ENCODE measurements at regions not wholly inside any gene's neighbourhood (a gene's known extent, or its start where the extent isn't known, plus 50 kb on each side); places are given as distances from the start of the nearest gene placed in this dataset.
A peak's percentile ranks its signal among the peaks of the same experiment; 100 is the strongest.

DNA sequence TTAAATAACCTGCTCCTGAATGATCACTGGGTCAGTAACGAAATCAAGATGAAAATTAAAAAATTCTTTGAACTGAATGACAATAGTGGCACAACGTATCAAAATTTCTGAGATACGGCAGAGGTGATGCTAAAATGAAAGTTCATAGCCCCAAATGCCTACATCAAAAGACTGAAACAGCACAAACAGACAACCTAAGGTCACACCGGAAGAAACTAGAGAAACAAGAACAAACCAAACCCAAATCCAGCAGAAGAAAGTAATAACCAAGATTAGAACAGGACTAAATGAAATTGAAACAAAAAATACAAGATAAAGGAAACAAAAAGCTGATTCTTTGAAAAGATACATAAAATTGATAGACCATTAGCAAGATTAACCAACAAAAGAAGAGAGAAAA is 324.1 kb downstream of the RBM26 start:
- Histone ChIP-seq H3K27ac (ENCODE audit: low read length) (no peak overlapping the region), H3K36me3 (replicated peaks; ENCODE audit: low read depth, low read length) (no peaks in the 10 kb centered on the region), H3K27me3 (ENCODE audit: low read depth, low read length) (no peaks in the 10 kb centered on the region), H4K20me1 (ENCODE audit: insufficient read depth, low read length) (no peaks in the 10 kb centered on the region), H3K4me3 (ENCODE audit: low read length) (no peak overlapping the region), H3K4me1 (ENCODE audit: low read length) (no peaks in the 10 kb centered on the region), H3K9me3 (ENCODE audit: insufficient read depth, low read length) (no peaks in the 10 kb centered on the region), H2AFZ (ENCODE audit: low read depth, low read length) (no peak overlapping the region), H3K79me2 (ENCODE audit: low read length) (no peaks in the 10 kb centered on the region), H3K9ac (ENCODE audit: low read length) (no peak overlapping the region), H3K4me2 (ENCODE audit: low read length) (no peak overlapping the region)
- TF ChIP-seq, protein P1, sequence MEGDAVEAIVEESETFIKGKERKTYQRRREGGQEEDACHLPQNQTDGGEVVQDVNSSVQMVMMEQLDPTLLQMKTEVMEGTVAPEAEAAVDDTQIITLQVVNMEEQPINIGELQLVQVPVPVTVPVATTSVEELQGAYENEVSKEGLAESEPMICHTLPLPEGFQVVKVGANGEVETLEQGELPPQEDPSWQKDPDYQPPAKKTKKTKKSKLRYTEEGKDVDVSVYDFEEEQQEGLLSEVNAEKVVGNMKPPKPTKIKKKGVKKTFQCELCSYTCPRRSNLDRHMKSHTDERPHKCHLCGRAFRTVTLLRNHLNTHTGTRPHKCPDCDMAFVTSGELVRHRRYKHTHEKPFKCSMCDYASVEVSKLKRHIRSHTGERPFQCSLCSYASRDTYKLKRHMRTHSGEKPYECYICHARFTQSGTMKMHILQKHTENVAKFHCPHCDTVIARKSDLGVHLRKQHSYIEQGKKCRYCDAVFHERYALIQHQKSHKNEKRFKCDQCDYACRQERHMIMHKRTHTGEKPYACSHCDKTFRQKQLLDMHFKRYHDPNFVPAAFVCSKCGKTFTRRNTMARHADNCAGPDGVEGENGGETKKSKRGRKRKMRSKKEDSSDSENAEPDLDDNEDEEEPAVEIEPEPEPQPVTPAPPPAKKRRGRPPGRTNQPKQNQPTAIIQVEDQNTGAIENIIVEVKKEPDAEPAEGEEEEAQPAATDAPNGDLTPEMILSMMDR (IDR thresholded peaks at IDR 0.05; ENCODE audit: low read depth, low read length): no peak
- TF ChIP-seq EZH2phosphoT487 (IDR thresholded peaks at IDR 0.05; ENCODE audit: low read depth): no peak

DNA sequence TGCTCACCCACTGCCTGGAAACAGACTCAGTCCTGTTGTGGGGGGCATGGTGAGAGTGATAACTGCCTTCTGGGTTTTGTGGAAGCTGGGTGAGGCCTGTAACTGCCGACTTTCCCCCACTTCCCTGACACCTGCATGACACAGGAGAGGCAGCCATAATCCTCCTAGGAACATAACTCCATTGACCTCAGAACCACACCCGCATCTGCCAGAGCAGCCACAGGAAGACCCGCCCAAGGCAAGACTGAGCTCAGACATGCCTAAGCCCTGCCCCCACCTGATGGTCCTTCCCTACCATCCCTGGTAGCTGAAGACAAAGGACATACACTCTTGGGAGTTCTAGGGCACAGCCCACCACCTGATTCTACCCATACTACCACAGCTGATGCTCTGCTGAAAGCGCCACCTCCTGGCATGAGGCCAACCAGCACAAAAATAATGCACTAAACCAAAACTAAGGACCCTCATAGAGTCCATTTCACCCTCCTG is 326.7 kb downstream of the RBM26 start:
- Histone ChIP-seq H3K27me3 (ENCODE audit: low read depth, low read length) (no peaks in the 10 kb centered on the region), H3K36me3 (replicated peaks; ENCODE audit: low read depth, low read length) (no peaks in the 10 kb centered on the region), H3K9me3 (ENCODE audit: insufficient read depth, low read length) (no peaks in the 10 kb centered on the region), H3K27ac (ENCODE audit: low read length) (no peak overlapping the region), H3K4me3 (ENCODE audit: low read length) (no peak overlapping the region), H4K20me1 (ENCODE audit: insufficient read depth, low read length) (no peaks in the 10 kb centered on the region), H3K79me2 (ENCODE audit: low read length) (no peaks in the 10 kb centered on the region), H3K9ac (ENCODE audit: low read length) (no peak overlapping the region), H2AFZ (ENCODE audit: low read depth, low read length) (no peak overlapping the region), H3K4me2 (ENCODE audit: low read length) (no peak overlapping the region), H3K4me1 (ENCODE audit: low read length) (no peaks in the 10 kb centered on the region)
- TF ChIP-seq, protein P1 (IDR thresholded peaks at IDR 0.05; ENCODE audit: low read depth, low read length): peak; percentile 15; the same call in 1 of the 2 replicates
- no peak for TF ChIP-seq EZH2phosphoT487 (IDR thresholded peaks at IDR 0.05; ENCODE audit: low read depth)

DNA sequence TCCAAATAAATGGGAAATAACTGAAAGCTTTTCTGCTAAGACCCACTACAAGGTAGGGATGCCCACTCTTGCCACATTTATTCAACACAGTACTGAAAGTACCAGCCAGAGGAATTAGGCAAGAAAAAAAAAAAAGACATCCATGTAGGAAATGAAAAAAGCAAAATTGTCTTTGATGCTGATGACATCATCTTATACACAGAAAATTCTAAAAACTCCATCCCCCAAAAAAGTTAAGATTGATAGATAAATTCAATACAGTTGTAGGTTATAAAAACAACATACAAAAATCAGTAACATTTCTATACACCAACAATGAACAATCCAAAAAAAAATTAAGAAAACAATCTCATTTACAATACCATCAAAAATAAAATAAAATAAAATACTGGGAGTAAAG is 330.4 kb downstream of the RBM26 start:
- Histone ChIP-seq H3K4me3 (ENCODE audit: low read length) (no peak overlapping the region), H3K36me3 (replicated peaks; ENCODE audit: low read depth, low read length) (no peaks in the 10 kb centered on the region), H3K4me1 (ENCODE audit: low read length) (peaks cover 4% of the 10 kb centered on the region), H3K9ac (ENCODE audit: low read length) (no peak overlapping the region), H3K27me3 (ENCODE audit: low read depth, low read length) (no peaks in the 10 kb centered on the region), H3K27ac (ENCODE audit: low read length) (no peak overlapping the region), H4K20me1 (ENCODE audit: insufficient read depth, low read length) (no peaks in the 10 kb centered on the region), H3K4me2 (ENCODE audit: low read length) (no peak overlapping the region), H3K9me3 (ENCODE audit: insufficient read depth, low read length) (no peaks in the 10 kb centered on the region), H2AFZ (ENCODE audit: low read depth, low read length) (no peak overlapping the region), H3K79me2 (ENCODE audit: low read length) (no peaks in the 10 kb centered on the region)
- TF ChIP-seq, protein P1 (IDR thresholded peaks at IDR 0.05; ENCODE audit: low read depth, low read length): no peak
- no peak for TF ChIP-seq EZH2phosphoT487 (IDR thresholded peaks at IDR 0.05; ENCODE audit: low read depth)

DNA sequence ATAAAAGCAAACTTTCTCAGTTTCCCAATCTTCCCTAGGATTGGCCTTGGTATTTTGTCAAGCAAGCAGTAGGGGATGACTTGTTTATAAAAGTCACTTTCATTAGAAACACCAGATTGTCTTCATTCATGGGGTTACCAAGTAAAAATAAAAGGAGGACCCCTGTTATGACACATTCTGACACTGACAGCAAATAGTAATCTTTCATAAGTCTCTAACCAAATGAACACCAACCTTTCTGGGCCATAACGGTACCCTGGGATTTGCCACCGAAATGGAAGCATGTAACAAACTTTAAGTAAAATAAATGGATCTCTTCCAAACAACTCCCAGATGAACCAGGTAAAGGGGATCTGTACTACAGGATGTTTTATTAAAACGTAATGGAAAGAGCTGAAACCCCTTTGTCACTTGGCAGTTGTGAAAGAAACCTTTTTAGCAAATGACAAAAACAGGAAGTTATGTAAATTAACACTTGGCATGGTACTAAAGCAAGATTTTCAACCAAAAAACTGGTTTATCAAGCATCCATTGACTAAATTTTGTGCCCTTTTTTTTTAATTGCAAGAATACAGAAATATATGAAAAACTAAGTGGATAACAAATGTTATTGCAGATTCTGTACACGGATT is 335.6 kb downstream of the RBM26 start:
- H3K4me1 ChIP-seq (ENCODE audit: low read length): peaks cover 11% of the 10 kb centered on the region
- H3K4me2 ChIP-seq (ENCODE audit: low read length): peak overlapping the region; percentile 42
- H3K9me3 ChIP-seq (ENCODE audit: insufficient read depth, low read length): no peaks in the 10 kb centered on the region
- TF ChIP-seq EZH2phosphoT487 (IDR thresholded peaks at IDR 0.05; ENCODE audit: low read depth): no peak
- TF ChIP-seq, protein P1 (IDR thresholded peaks at IDR 0.05; ENCODE audit: low read depth, low read length): no peak
- peak overlapping the region; percentile 24; the same call in 1 of the 2 replicates for H3K4me3 ChIP-seq (ENCODE audit: low read length)
- H4K20me1 ChIP-seq (ENCODE audit: insufficient read depth, low read length): no peaks in the 10 kb centered on the region
- H3K9ac ChIP-seq (ENCODE audit: low read length): no peak overlapping the region
- no peaks in the 10 kb centered on the region for H3K36me3 ChIP-seq (replicated peaks; ENCODE audit: low read depth, low read length)
- H3K27me3 ChIP-seq (ENCODE audit: low read depth, low read length): no peaks in the 10 kb centered on the region
- 0 out of 2 replicates have a peak overlapping the region, but pooled peaks have one; percentile 32 for H2AFZ ChIP-seq (ENCODE audit: low read depth, low read length)
- H3K27ac ChIP-seq (ENCODE audit: low read length): no peak overlapping the region
- no peaks in the 10 kb centered on the region for H3K79me2 ChIP-seq (ENCODE audit: low read length)

Data from OCI-LY3 (cell line).